H54 (cell line): ENCODE measurements at regions not wholly inside any gene's neighbourhood (a gene's known extent, or its start where the extent isn't known, plus 50 kb on each side); places are given as distances from the start of the nearest gene placed in this dataset.
"Not testable (repeated sequence)": the region's sequence is repeated elsewhere in the genome, so short reads cannot be mapped to it uniquely, and the experiment has no call there.

Experiments
- DNase-seq: peaks from one replicate; pipeline ENCODE4 v3.0.0; 2011; ENCODE audit warnings: low spot score, mixed read lengths; ENCODE audit not compliant: insufficient read length
- FAIRE-seq: peaks from 3 replicates; lab custom pipeline; 2011; peaks lifted over from hg19 to GRCh38; lab: Jason Lieb, UNC
- POLR2A ChIP-seq: IDR thresholded peaks from 2 replicates; pipeline ENCODE4 v1.6.1; 2011; ENCODE audit warnings: low read depth, mild to moderate bottlenecking, low read length

DNA sequence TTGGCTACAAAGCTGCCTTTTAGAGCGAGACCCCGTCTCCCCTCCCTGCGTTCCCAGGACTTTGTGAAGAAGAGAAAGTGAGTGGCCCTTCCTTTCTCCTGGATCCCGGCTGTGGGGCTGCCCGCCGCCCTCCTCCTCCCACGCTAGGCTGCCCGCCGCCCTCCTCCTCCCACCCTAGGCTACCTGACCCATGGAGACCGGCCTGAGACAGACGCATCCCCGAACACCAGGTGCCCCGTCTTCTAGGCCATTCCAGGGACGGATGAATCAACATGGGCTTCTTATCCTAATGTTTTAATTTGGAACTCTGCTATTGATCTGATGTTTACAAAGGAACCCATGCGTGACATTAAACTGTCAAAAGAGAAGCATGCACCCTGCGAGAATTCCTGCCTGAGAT lies 117.3 kb upstream of the LPCAT1 start:
- no peak for FAIRE-seq

DNA sequence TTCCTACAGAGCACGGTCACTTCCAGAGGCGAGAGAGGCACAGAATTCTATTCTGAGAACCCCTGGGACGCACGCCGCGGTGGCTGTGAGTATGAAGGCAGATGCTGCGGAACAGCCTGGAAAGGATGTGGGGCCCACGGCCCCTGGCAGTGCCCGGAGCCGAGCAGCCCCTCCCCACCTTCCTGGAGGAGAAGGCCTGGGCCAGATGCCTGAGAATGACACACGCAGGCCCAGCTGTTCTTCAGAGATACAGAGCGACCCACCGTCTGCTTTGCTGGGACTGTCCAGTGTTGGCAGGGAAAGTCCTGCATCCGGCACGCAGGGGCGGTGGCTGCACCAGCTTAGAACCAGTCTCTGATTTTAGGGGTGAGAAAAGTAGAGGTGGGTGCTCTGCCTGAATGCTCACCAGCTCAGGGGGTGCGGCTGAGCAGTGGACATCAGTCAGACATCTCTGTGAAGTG lies 116.7 kb upstream of the LPCAT1 start:
- DNase-seq, result no peak
- no peak for TF ChIP-seq POLR2A
- no peak for FAIRE-seq

More for the DNA sequence above, 117.3 kb upstream of the LPCAT1 start:
- DNase-seq, result no peak
- TF ChIP-seq POLR2A, result no peak

DNA sequence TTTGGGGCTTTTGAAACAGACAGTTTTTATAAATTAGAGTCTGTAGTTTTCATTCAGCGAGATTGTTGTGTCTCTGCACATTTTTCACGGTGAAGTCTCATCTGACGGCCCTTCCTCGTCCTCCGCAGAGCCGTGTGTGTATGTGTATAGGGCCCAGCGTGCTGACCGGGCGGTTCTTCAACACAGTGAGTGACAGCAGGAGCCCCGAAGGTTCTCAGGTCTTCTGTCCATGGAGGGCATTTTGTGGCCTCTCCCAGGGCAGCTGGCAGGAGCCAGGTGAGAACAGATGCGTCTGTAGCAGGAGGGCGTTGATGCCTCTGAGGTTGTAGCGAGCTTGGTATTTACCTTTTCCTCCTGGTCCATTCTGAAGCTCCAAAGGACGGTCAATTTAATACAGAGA lies 116.0 kb upstream of the LPCAT1 start:
- TF ChIP-seq POLR2A, result no peak
- DNase-seq (no peak), FAIRE-seq (no peak)

DNA sequence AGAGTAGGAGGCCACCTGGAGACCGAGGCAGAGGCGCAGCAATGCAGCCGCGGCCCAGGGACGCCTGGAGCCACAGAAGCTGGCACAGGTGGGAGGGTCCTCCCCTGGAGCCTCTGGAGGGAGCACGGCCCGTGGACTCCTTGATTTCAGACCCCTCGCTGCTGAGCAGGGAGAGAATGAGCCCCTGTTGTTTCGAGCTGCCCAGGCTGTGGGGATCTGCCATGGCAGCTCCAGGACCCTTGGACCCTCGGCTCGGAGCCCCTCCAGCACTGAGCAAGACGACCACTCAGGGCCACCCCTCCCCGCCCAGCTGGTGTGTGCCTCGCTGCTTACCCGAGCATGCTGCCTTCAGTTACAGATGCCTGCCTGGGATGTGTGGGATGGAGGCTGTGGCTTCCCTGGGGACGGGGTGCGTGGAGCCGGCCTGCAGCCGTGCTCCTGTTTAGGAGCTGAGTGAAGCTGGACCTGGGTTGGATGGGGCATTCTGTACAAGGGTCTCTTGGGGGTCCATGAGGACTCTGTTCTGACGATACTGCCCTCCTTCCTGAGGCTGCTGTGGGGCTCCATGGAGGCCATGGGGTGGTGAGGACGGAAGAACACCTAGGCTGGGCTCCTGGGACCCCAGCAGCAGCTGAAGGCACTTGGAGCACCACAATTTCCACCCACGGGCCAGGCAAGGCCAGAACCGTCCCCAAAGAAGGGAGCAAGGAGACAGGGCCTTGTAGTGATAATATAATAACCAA lies 115.1 kb upstream of the LPCAT1 start:
- FAIRE-seq (no peak), DNase-seq (no peak)
- no peak for TF ChIP-seq POLR2A

DNA sequence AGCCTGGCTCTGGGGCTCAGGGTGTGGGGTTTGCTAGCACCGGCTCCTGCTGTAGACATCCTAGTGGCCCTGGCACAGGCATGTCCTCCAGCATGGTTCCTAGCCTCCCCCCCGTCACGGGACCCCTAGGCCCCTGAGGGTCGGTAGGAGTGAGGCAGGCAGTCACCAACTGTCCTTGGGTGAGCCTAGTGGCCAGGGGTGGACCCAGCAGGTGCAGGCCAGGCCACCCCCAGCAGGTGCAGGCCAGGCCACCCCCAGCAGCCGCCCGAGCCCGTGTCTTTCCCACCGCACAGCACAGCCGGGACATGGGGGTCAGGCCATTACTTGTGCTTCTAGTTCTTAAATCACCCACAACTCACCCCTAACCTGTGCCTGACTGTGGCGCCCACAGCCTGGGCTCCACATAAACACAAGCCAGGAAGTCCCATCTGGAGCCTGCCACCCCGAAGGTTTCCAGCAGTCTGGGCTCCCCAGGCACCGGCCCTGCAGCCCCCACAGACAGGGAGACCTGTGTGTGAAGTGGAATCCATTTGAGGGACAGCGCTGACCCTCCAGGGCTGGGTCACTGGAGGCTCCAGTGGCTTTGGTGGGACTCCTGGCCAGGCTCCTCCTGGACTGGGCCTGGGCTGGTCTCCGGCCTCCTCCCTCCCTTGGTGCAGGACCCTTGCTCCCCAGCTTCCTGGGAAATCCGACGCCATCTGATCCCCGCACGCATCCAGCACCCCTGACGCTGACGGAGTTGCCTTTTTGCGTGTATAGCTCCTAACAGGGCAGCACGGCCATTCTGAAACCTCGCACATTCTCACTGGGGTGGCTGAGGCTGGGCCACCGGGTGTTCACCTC lies 114.1 kb upstream of the LPCAT1 start:
- DNase-seq (no peak), FAIRE-seq (no peak)
- no peak for TF ChIP-seq POLR2A

DNA sequence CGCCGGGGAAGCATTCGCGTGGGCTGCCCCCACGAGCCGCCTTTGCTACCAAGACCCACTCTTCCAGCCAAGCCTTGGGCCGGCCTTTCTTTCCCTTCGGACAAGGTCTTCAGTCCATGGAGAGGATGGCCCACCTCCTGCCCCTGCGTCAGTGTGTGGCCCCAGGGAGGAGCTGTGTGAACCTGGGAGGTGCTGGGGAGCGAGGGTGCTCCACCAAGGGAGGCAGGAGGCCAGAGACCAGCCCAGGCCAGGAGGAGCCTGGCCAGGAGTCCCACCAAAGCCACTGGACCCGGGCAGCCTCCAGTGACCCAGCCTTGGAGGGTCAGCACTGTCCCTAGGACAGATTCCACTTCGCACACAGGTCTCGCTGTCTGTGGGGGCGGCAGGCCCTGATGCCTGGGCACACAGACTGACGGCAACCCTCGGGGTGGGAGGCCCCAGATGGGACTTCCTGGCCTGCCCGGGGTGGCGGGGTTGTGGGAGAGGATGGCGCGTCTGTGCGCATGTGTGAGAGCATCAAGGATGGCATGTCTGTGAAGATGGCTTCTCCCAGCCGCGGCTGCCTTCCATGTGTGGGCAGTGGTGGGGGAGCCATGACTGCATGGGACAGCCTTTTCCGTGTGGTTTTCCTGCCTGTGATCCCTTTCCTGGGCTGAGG lies 113.3 kb upstream of the LPCAT1 start:
- TF ChIP-seq POLR2A, result no peak
- FAIRE-seq, result no peak

DNA sequence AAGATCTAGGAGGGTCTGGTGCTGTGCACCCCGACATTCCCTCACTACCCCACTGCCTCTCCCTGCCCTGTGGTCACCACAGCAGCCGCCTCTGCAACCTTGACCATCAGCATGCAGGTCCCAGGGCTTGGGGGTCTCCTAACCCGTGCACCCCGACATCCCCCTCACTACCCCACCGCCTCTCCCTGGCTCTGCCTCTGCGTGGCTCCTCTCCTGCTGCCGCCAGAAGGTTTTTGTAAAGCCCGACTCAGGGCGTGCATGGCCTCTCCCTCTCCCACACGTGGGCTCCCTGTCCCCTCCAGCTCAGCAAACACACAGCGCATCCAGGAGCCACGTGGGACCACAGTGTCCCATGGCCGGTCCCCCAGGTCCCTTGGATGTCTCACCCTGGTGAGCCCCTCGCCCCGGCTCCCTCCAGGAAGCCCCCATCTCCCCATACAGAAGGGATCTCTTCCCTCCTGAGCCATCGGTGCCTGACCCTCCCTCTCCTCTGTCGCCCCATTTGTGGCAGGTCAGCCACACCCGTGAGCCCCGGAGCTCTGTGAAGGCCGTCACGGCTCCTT lies 112.5 kb upstream of the LPCAT1 start:
- DNase-seq, FAIRE-seq: not testable (repeated sequence)

More for the DNA sequence above, 113.3 kb upstream of the LPCAT1 start:
- DNase-seq, result no peak

DNA sequence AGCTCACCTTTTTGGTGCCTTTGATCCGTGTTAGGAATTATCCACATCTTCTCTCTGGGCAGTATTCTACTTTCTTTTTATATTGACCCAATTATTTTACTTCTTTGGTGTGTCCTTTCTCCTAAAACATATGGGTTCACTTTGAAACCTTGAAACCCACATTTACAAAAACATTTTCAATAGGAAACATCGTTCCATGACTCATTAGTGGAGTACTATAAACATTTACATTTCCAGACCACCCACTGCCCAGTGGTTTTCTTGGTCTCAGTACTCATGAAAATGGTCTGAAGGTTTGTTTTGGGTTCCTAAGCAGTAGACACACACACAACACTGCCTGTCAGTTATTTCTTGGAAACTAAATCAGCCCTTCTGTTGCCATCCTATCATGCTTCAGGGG lies 111.7 kb upstream of the LPCAT1 start:
- not testable (repeated sequence) for FAIRE-seq, DNase-seq

DNA sequence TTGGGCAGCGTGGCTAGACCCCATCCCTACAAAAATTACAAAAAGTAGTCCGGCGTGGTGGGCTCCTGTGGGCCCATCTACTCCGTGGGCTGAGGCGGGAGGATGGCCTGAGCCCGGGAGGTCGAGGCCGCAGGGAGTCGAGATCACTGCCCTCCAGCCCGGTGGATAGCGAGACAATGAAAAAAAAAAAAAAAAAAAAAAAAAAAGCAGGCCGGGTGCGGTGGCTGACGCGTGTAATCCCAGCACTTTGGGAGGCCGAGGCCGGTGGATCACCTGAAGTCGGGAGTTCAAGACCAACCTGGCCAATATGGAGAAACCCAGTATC lies 110.5 kb upstream of the LPCAT1 start:
- no peak for FAIRE-seq
- no peak for DNase-seq
- TF ChIP-seq POLR2A, result no peak

DNA sequence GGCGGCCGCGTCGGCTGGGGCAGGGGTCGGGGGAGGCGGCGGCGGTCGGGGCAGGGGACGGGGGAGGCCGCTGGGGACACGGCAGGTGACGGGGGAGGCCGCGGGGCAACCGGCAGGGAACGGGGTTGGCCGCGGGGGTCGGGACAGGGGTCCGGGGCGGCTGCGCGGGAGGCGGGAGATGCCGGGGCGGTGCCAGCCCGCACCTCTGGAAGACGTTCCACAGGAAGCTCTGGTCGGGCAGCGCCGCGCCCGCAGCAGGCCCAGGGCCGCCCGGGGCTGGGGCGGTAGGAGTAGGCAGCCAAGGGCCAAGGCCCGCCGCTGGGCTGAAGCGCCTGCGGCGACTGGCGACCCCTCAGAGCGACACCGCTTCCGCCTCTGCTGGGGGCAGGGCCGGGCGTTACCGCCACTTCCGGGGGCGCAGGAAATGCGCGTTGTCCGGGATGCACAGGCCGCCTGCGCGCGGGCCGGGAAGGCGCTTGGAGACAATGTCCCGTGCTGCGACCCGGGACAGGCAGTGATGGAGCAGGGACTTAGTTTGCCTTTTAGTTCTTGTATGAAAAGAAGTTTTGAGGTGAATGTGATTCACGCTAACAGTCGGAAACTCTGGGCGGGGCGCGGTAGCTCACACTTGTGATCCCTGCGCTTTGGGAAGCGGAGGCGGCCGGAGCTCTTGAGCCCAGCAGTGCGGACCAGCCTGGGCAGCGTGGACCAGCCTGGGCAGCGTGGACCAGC lies 110.0 kb upstream of the LPCAT1 start:
- DNase-seq (no peak), FAIRE-seq (no peak)
- peak; percentile 68 for TF ChIP-seq POLR2A

DNA sequence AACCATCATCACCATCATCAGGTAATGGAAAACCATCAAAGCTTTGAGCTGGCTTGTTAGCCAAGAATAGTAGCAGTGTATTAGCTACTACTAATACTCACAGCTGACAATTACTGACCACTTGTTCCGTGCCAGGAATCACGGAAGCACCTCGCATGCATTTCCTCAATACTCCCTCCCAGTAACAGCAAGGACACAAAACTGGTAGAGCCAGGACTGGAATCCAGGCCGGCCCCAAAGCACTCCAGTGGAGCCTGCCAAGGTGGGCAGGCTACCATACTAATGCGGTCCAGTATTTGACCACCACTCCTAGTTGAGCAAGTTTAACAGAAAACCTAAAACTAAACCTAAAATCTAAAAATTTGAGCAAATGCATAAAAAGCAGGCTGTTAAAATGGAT lies 107.2 kb upstream of the LPCAT1 start:
- not testable (repeated sequence) for DNase-seq, FAIRE-seq

DNA sequence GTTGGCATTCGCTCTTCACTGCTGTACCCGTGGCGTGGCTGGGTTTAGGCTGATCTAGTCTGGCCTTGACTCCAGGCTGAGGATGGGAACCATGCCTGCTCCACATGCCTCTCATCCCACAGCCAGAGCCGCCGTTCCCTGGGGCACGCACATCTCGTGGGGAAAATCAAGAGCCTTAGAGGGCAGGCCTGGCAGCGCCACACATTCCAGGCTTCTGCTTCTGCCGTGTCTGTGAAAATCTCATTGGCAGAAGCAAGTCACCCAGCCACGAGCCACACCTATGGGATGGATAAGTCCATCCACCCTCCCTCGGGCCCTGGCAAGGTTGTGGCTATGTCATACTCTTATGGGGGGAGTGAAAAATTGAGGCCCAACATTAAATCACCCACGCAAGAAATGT lies 102.6 kb upstream of the LPCAT1 start:
- not testable (repeated sequence) for FAIRE-seq, DNase-seq

DNA sequence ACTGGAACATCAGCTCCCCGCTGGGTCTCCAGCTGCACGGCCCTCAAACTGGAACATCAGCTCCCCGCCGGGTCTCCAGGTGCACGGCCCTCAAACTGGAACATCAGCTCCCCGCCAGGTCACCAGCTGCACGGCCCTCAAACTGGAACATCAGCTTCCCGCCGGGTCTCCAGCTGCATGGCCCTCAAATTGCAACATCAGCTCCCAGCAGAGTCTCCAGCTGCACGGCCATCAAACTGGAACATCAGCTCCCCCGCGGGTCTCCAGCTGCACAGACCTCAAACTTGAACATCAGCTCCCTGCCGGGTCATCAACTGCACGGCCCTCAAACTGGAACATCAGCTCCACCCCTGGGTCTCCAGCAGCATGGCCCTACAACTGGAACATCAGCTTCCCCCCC lies 95.8 kb upstream of the LPCAT1 start:
- not testable (repeated sequence) for FAIRE-seq, DNase-seq

DNA sequence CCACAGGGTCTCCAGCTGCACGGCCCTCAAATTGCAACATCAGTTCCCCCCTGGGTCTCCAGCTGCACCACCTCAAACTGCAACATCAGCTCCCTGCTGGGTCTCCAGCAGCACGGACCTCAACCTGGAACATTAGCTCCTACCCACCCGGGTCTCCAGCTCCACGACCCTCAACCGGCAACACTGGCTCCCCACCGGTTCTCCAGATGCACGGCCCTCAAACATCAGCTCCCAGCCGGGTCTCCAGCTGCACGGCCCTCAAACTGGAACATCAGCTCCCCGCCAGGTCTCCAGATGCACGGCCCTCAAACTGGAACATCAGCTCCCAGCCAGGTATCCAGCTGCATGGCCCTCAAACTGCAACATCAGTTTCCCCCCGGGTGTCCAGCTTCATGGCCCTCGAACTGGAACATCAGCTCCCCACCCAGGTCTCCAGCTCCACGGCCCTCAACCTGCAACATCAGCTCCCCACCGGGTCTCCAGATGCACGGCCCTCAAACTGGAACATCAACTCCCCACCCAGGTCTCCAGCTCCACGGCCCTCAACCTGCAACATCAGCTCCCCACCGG lies 94.6 kb upstream of the LPCAT1 start:
- DNase-seq, FAIRE-seq: not testable (repeated sequence)

DNA sequence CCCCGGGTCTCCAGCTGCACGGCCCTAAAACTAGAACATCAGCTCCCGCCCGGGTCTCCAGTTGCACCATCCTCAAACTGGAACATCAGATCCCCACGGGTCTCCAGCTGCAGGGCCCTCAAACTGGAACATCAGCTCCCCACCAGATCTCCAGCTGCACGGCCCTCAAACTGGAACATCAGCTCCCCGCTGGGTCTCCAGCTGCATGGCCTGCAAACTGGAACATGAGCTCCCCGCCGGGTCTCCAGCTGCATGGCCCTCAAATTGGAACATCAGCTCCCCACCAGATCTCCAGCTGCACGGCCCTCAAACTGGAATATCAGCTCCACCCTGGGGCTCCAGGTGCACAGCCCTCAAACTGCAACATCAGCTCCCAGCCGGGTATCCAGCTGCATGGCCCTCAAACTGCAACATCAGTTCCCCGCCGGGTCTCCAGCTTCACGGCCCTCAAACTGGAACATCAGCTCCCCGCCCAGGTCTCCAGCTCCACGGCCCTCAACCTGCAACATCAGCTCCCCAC lies 93.5 kb upstream of the LPCAT1 start:
- not testable (repeated sequence) for DNase-seq, FAIRE-seq

DNA sequence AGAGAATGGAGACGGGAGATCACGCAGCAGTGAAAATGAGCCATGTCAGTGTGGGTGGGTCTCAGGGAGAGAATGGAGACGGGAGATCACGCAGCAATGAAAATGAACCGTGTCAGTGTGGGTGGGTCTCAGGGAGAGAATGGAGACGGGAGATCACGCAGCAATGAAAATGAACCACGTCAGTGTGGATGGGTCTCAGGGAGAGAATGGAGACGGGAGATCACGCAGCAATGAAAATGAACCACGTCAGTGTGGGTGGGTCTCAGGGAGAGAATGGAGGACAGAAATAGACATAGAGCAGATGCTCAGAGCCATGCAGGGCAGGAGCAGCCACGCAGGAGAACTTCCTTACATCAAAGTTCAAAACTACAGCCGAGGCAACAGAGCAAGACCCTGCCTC lies 89.8 kb upstream of the LPCAT1 start:
- FAIRE-seq, DNase-seq: not testable (repeated sequence)

DNA sequence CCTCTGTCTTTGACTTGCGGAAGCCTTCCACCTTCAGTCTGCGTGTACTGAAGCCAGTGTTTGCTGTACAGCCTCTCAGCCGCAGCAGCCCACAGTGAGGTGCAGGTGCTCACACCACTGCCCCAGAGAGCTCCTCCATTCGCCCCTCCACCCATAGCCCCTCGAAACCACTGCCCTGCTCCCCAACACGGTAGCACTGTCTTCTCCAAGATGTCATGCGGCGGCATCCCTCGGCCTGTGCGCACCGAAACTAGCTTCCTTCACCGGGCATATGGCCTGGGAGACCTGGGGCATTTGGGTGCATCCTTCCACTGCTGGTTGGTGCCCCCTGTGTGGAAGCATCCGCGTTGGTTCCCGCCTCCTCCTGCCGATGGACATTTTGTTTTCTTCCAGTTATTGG lies 86.8 kb upstream of the LPCAT1 start:
- not testable (repeated sequence) for FAIRE-seq, DNase-seq

DNA sequence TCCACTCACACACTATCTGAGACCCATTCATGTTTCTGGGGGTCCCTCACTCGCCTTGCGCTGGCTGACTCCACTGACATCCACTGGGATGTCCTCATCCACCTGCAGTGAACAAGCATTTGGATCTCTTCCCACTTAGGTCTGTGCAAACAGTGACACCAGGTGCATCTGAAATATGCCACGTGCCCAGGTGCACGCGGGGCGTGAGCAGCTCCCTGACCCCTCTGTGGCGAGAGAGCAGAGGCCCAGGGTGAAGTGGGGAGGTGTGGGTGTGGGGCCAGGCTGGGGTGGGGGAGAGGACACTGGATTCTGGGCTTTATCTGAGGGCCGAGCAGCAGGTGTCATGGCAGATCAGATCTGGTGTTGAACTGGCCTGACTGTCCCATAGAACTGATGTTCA lies 85.4 kb upstream of the LPCAT1 start:
- FAIRE-seq, DNase-seq: not testable (repeated sequence)

DNA sequence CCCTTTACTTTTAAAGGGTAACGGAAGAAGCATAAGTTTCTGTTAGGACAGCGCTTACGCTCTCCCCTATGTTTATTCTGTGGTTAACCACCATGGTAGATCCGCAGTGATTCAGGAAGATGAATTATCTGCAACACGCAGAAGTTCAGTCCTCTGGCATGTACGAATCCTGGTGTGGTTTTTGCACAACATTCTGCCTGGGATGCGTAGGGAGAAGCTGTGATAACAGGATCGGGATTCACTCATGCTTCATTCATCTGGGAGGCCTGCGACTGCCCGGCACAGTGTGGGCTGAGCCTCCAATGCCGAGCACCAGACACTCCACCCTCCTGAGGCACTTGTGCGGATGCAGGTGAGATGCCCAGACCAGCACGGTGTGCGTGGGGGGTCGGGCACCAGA lies 84.6 kb upstream of the LPCAT1 start:
- peak; percentile 71 for FAIRE-seq
- DNase-seq, result peak; percentile 50
